Astrocyte (in vitro differentiated cells and primary cell): ENCODE measurements at regions not wholly inside any gene's neighbourhood (a gene's known extent, or its start where the extent isn't known, plus 50 kb on each side); places are given as distances from the start of the nearest gene placed in this dataset.

Experiments
- EZH2 ChIP-seq: IDR thresholded peaks from 2 replicates; pipeline ENCODE4 v1.6.1; 2012; ENCODE audit warnings: mild to moderate bottlenecking, low read length, inconsistent platforms; ENCODE audit not compliant: insufficient read depth
- TF ChIP-seq, protein P1 (sequence below): IDR thresholded peaks from 2 replicates; pipeline ENCODE4 v1.5.1; 2011; ENCODE audit warnings: low read depth, mild to moderate bottlenecking, inconsistent platforms, low read length, moderate library complexity; ENCODE audit not compliant: insufficient read depth

DNA sequence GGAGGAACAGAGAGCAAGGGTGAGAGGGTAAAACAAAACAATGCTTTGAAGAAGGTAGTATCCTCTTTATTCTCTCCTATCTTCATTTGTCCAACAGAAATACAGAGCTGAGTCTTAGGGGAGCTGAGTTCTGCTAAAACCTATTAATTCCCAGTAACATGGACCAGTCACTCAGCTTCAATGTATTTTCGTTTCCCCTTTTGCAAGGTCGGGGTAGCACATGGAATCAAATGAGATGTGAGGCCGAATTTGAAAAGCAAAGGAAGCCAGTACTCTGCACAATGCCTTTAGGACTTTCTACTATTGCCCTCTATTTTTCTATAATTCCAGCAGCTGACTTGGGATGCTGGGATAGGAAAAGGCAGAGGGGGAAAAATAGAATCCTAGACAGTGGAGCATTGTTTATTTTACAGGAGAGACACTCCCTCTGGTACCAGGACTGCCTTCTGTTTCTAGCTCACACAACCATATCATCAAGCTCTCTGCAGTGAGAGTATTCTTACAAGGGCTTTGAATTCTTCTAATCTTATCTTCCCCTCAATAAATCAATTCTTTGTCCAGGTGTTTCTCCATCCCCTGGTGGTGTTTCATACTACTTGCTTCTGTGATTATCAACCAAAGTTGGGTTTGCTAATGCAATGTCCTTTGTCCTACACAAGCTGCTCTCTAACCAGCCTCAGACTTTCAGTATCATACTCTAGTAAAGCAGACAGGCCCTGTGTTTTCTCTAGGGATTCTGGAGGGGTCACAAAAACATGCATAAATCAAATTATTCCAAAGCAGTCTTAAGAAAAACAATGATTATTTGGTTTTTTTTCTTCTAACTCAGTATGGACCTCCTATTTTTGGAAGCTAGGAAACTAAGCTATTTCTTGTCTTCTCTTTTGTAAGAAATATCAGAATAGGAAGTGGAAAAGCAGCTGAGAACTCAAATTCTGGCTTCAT, 341.5 kb downstream of the OSTF1 start:
- TF ChIP-seq, protein P1, sequence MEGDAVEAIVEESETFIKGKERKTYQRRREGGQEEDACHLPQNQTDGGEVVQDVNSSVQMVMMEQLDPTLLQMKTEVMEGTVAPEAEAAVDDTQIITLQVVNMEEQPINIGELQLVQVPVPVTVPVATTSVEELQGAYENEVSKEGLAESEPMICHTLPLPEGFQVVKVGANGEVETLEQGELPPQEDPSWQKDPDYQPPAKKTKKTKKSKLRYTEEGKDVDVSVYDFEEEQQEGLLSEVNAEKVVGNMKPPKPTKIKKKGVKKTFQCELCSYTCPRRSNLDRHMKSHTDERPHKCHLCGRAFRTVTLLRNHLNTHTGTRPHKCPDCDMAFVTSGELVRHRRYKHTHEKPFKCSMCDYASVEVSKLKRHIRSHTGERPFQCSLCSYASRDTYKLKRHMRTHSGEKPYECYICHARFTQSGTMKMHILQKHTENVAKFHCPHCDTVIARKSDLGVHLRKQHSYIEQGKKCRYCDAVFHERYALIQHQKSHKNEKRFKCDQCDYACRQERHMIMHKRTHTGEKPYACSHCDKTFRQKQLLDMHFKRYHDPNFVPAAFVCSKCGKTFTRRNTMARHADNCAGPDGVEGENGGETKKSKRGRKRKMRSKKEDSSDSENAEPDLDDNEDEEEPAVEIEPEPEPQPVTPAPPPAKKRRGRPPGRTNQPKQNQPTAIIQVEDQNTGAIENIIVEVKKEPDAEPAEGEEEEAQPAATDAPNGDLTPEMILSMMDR = no peak
- TF ChIP-seq EZH2 = no peak
